ENCODE measurements at regions not wholly inside any gene's neighbourhood (a gene's known extent, or its start where the extent isn't known, plus 50 kb on each side); places are given as distances from the start of the nearest gene placed in this dataset.
A peak's percentile ranks its signal among the peaks of the same experiment; 100 is the strongest.

- DNase-seq = no peak
Observed at GRCh38 chr6:105600336-105601260, 197.7 kb upstream of the PREP start.

GRCh38 chr6:105598264-105598663, 195.4 kb upstream of the PREP start:
- no peak for DNase-seq

- no peak for DNase-seq
Observed at GRCh38 chr6:105596284-105596755, 193.4 kb upstream of the PREP start.

- no peak for DNase-seq
Observed at GRCh38 chr6:105595829-105596228, 192.9 kb upstream of the PREP start.

GRCh38 chr6:105594821-105595220, 191.9 kb upstream of the PREP start:
- DNase-seq = no peak

- no peak for DNase-seq
Observed at GRCh38 chr6:105593805-105594671, 191.2 kb upstream of the PREP start.

- DNase-seq = no peak
Observed at GRCh38 chr6:105593056-105593690, 190.3 kb upstream of the PREP start.

GRCh38 chr6:105592329-105592728, 189.4 kb upstream of the PREP start:
- no peak for DNase-seq

GRCh38 chr6:105591053-105591452, 188.2 kb upstream of the PREP start:
- peak; percentile 5 for DNase-seq

GRCh38 chr6:105588123-105588710, 185.3 kb upstream of the PREP start:
- no peak for DNase-seq

GRCh38 chr6:105587349-105588122, 184.7 kb upstream of the PREP start:
- peak; percentile 42 for DNase-seq

- no peak for DNase-seq
Observed at GRCh38 chr6:105578179-105578707, 175.4 kb upstream of the PREP start.

- DNase-seq = no peak
Observed at GRCh38 chr6:105573556-105573955, 170.7 kb upstream of the PREP start.

GRCh38 chr6:105573138-105573537, 170.3 kb upstream of the PREP start:
- DNase-seq = no peak

- DNase-seq = no peak
Observed at GRCh38 chr6:105570416-105570815, 167.5 kb upstream of the PREP start.

- no peak for DNase-seq
Observed at GRCh38 chr6:105569706-105570105, 166.8 kb upstream of the PREP start.

GRCh38 chr6:105568751-105569150, 165.9 kb upstream of the PREP start:
- no peak for DNase-seq

- DNase-seq = no peak
Observed at GRCh38 chr6:105568142-105568541, 165.3 kb upstream of the PREP start.

- no peak for DNase-seq
Observed at GRCh38 chr6:105567140-105567539, 164.3 kb upstream of the PREP start.

- no peak for DNase-seq
Observed at GRCh38 chr6:105566503-105566902, 163.6 kb upstream of the PREP start.

GRCh38 chr6:105564121-105564902, 161.4 kb upstream of the PREP start:
- no peak for DNase-seq

Data from CD4-positive, alpha-beta T cell treated with Interleukin-17A for 4 hours (primary cell).